Stomach (tissue), 4 donors: ENCODE measurements at regions not wholly inside any gene's neighbourhood (a gene's known extent, or its start where the extent isn't known, plus 50 kb on each side); places are given as distances from the start of the nearest gene placed in this dataset.

Experiments
- CTCF ChIP-seq, 7 experiments: fragments of 450-650 bp in 4 of 7; fragments of 200-600 bp in 3 of 7; sonication (generic) in 3 of 7; IDR thresholded peaks; one replicate each; pipeline ENCODE4 v1.5.1; 2016 to 2019; ENCODE audit warnings: antibody characterized with exemption in 7 of 7, control low read depth in 2 of 7, mild to moderate bottlenecking in 1 of 7
- POLR2A ChIP-seq, 4 donors: fragments of 450-650 bp; IDR thresholded peaks; one replicate each; pipeline ENCODE4 v1.6.1; 2016; ENCODE audit warnings: antibody characterized with exemption in 4 of 4, control low read depth in 2 of 4, mild to moderate bottlenecking in 1 of 4, moderate library complexity in 1 of 4

GRCh38 chr2:56009758-56010458 lies 86.3 kb upstream of the EFEMP1 start:
- TF ChIP-seq CTCF (IDR thresholded peaks at IDR 0.05) (peak in 4 of 7 experiments; percentile 21 to 49 (median 38)), POLR2A (IDR thresholded peaks at IDR 0.05) (no peak)
